Fibroblast of the aortic adventitia (primary cell): ENCODE measurements at regions not wholly inside any gene's neighbourhood (a gene's known extent, or its start where the extent isn't known, plus 50 kb on each side); places are given as distances from the start of the nearest gene placed in this dataset.

Experiments used
- DNase-seq: peaks from one replicate; pipeline ENCODE4 v3.0.0-alpha.2; 2010; ENCODE audit warnings: low read depth
- H3K4me3 ChIP-seq: 2 replicates; pipeline ENCODE4 v1.5.1; 2011; ENCODE audit warnings: low read depth, mild to moderate bottlenecking, control low read depth, low read length, moderate library complexity
- TF ChIP-seq, protein P1 (sequence below): IDR thresholded peaks from 2 replicates; pipeline ENCODE4 v1.5.1; 2011; ENCODE audit warnings: mild to moderate bottlenecking, low read length, control low read depth, inconsistent platforms; ENCODE audit not compliant: insufficient read depth

DNA sequence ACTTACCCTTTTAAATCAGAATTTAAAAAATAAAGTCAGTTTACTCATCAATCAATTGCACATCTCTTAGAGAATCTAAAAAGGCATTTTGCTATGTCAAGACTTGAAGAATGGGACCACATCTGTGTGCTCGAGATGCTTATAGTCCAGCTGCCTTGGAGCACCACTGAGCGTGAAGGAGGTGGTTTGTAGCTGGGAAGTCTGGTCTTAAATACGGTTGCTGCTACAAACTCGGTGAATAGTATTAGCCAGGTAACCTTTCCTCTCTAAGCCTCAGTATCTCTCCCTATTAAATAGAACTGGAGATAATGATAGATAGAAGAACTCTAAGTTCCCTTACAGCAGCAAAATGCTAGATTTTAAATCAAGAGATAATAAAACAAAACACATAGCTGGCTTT is 289.7 kb downstream of the TRIB2 start:
- TF ChIP-seq, protein P1, sequence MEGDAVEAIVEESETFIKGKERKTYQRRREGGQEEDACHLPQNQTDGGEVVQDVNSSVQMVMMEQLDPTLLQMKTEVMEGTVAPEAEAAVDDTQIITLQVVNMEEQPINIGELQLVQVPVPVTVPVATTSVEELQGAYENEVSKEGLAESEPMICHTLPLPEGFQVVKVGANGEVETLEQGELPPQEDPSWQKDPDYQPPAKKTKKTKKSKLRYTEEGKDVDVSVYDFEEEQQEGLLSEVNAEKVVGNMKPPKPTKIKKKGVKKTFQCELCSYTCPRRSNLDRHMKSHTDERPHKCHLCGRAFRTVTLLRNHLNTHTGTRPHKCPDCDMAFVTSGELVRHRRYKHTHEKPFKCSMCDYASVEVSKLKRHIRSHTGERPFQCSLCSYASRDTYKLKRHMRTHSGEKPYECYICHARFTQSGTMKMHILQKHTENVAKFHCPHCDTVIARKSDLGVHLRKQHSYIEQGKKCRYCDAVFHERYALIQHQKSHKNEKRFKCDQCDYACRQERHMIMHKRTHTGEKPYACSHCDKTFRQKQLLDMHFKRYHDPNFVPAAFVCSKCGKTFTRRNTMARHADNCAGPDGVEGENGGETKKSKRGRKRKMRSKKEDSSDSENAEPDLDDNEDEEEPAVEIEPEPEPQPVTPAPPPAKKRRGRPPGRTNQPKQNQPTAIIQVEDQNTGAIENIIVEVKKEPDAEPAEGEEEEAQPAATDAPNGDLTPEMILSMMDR, result no peak
- DNase-seq, result no peak
- no peak overlapping the region for H3K4me3 ChIP-seq

DNA sequence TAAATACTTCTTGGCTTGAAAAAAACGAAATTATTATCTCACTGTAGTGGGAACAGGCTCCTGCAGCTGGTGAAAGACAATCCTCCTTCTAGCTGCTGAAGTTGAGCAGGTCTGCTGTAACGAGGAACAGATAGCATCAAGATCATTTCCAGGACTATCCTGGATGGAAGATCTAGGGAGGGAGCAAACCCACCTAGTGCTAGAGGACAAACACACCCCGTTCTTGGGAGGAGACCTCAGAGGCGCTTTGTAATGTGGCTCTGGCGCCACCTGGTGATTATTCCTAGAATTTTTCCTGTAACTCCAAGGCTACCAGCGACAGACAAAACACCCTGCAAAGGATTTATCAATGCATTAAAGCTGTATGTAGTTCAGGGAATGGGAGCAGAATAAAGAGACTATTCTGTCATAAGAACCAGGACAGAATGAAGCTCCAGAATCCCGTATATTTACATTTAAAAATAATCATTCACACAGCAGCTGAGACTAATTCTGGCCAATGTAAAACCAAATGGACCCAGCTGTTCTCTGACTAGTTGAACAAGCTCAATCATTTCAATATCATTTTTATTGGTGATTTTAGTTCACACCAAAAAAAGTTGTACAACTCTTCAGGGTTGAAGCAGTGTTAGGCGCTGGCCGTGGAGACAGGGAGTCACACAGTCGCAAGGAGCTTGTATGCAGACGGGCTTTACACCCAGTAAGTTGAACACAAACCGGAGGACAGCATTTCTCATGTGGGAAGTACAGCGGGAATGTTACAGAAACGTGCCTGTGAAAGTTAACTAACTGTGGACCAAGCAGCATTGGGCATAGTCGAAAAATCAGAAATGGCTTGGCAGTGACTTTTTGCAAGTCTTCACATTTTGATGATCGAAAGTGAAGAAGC is 290.3 kb downstream of the TRIB2 start:
- H3K4me3 ChIP-seq, result peak overlapping the region; percentile 39
- peak; percentile 81 for DNase-seq
- TF ChIP-seq, protein P1, result peak; percentile 78

DNA sequence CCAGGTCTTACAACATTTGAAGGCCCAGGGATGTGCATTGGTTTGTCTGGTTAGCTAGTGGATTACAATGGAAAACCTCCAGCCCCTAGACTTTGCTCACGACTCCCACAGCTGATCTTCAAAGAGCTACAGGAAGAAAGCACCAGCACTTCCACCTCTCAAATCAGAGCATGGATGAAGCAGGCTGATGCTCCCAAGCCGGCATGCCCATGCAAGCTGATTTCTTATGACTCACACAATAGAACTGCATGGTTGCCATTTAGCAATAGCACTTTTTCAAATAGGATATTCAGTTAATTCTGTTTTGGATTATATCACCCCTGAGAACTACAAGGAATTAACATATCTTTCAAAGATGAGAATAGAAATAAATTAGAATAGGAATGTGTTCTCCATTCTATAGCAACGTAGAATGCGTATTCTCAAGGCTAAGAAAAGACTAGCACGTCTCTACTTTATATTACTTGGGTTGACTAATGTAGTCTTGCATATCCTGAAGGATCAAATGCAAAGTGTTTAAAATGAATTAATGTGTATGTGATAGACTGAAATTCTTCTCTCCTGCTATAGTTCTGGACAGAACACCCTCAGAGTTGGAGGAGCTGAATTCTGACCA is 292.4 kb downstream of the TRIB2 start:
- TF ChIP-seq, protein P1, result no peak
- H3K4me3 ChIP-seq, result no peak overlapping the region
- DNase-seq, result peak; percentile 26

DNA sequence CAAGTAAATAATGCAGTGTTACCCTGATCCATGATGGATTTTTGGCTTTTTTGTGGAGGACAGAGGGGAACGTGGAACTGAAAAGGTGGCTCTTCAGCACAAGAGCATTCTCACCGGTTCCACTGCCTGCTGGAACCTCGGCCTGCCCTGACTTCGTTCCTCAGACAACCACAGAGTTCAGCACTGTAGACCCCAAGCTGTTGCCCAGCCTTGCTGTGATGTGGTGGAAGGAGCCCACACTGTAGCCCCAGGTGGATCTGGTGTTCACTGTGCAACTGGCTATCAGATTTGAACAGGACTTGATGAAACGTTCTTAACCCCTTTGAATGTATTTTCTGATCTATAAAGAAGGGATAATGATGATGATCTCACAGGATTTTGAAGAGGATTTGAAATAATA is 293.5 kb downstream of the TRIB2 start:
- TF ChIP-seq, protein P1, result no peak
- no peak for DNase-seq
- no peak overlapping the region for H3K4me3 ChIP-seq

DNA sequence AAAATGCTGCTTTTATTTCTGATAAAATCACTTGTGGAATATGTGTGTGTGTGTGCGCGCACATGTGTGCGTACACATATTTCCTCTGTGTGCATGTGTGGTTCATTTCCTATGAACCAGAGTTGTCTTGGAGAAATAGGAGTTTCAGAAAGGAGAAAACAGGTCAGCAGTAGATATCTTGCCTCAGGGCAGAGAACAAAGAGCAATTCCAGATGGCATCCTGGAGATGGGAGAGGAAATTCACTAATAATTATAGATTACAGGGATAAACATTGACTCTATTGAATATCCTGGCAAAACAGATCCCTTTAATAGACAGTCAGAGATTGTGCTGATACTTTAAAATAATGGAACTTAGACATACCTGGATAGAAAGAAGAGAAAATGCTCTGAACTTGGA is 298.0 kb downstream of the TRIB2 start:
- DNase-seq, result no peak
- H3K4me3 ChIP-seq, result no peak overlapping the region
- TF ChIP-seq, protein P1, result no peak

DNA sequence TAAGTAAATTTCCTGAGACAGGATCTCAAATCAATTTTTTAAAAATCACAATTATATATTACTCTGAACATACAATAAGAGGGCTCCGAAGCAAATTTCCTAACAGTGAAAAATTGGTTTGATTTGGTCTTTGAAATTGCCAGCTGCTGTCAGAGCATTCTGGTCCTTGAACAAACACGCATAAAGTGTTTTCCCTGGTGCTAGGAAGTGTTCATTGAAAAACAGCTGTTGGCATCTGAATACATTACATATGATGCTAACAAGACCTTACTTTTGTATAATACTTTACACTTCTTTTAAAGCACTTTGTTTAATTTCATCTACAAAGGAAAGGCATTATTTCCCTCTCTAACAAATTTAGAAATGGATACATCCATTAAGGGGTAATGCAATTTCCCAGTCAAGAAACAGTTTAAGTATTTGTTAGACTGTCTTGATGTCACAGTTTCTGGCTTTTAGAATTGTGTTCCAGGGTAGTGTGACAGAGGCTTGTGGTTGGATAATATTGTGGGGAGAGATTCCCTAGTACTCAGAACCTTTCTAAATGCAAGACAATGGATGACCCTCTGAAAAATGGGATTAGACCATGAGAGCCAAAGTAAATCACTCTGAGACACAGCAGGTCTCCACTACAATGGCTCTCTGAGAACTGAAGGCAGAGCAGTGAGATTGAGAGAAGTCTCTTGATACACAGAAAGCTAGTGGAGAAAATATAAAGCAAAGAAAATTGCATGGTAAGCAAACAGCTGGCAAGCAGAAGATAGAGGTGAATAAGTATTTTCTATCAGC is 299.0 kb downstream of the TRIB2 start:
- TF ChIP-seq, protein P1, result no peak
- H3K4me3 ChIP-seq, result no peak overlapping the region
- no peak for DNase-seq
